ENCODE measurements at regions not wholly inside any gene's neighbourhood (a gene's known extent, or its start where the extent isn't known, plus 50 kb on each side); places are given as distances from the start of the nearest gene placed in this dataset.

DNA sequence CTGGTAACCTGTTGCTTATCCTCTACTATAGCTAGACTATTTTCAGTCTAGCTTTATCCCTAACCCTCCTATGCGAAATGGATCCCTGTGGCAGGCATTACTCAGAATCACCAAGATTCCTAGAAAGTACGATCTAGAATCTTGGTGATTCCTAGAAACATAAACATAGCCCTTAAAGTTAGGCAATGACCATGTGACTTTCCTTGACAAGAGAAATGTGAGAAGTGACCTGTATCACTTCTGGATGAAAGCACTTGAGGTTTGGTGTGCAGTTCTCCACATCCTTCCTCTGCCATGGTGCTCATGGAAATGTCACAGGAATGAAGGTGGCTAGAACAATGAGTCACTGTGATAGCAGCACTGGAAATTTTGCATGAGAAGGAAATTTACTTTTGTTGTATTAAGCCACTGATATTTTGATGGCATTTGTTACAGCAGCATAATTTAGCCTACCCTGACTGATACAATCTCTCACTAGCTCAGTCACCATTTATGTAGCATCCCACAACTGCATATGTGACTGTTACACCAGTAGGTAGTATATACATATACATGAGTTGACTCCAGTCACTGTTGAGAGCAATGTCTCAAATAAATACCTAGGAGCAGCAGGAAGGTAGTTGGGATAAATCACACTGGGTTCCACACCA is 68.3 kb upstream of the MAPRE2 start:
- H3K9me3 ChIP-seq (ENCODE audit: control insufficient read depth, insufficient read depth, low read depth, low read length) = no peaks in the 10 kb centered on the region
- DNase-seq (ENCODE audit: low read depth in 2 of 2) = no peak
- H3K4me2 ChIP-seq (ENCODE audit: extremely low read depth, insufficient read depth, low read length) = no peak overlapping the region
- H3K27me3 ChIP-seq (ENCODE audit: control insufficient read depth, insufficient read depth, low read length) = peaks cover 16% of the 10 kb centered on the region
- H3K36me3 ChIP-seq (ENCODE audit: control insufficient read depth, insufficient read depth, low read length) = no peaks in the 10 kb centered on the region
- no peaks in the 10 kb centered on the region for H4K20me1 ChIP-seq (ENCODE audit: control insufficient read depth, extremely low read depth, insufficient read depth, low read length)
- H3K9ac ChIP-seq (ENCODE audit: insufficient read depth, low read length) = no peak overlapping the region
- no peak overlapping the region for H2AFZ ChIP-seq (ENCODE audit: low read length)
- no peak overlapping the region for H3K4me3 ChIP-seq (replicated peaks in 1 of 4; ENCODE audit: control extremely low read depth in 1 of 4, insufficient read depth in 1 of 4, low read depth in 3 of 4, low read length in 4 of 4)
- TF ChIP-seq EZH2 (IDR thresholded peaks at IDR 0.05; ENCODE audit: low read length, missing control alignments) = no peak
- TF ChIP-seq, protein P1, sequence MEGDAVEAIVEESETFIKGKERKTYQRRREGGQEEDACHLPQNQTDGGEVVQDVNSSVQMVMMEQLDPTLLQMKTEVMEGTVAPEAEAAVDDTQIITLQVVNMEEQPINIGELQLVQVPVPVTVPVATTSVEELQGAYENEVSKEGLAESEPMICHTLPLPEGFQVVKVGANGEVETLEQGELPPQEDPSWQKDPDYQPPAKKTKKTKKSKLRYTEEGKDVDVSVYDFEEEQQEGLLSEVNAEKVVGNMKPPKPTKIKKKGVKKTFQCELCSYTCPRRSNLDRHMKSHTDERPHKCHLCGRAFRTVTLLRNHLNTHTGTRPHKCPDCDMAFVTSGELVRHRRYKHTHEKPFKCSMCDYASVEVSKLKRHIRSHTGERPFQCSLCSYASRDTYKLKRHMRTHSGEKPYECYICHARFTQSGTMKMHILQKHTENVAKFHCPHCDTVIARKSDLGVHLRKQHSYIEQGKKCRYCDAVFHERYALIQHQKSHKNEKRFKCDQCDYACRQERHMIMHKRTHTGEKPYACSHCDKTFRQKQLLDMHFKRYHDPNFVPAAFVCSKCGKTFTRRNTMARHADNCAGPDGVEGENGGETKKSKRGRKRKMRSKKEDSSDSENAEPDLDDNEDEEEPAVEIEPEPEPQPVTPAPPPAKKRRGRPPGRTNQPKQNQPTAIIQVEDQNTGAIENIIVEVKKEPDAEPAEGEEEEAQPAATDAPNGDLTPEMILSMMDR (conservative IDR thresholded peaks at IDR 0.05 in 1 of 2, IDR thresholded peaks at IDR 0.05 in 1 of 2; ENCODE audit: low read depth in 1 of 2, low read length in 2 of 2) = no peak
- no peaks in the 10 kb centered on the region for H3K79me2 ChIP-seq (ENCODE audit: control insufficient read depth, insufficient read depth, low read length)
- no peak overlapping the region for H3K27ac ChIP-seq (ENCODE audit: insufficient read depth, low read length)
- H3K4me1 ChIP-seq (ENCODE audit: control insufficient read depth, extremely low read depth, insufficient read depth, low read length) = no peaks in the 10 kb centered on the region

DNA sequence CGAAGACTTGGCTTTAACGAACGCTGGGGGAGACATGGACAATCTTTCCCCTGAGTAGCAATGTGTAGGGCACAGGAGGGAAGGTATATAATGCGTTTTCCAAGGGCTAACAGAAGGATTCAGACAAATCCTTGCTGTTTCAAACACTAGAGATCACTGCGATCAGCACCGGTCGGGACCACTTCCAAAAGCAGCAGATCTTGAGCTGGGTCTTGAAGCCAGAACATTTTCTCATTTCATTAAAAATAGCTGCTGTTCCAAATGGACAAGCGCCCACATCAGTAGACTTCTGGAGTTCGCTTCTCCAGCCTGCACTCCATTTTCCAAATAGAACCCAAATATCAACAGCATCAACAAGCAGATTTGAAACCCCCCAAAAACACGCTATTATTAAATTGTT is 65.1 kb upstream of the MAPRE2 start:
- H3K4me2 ChIP-seq (ENCODE audit: extremely low read depth, insufficient read depth, low read length) = no peak overlapping the region
- no peak overlapping the region for H3K9ac ChIP-seq (ENCODE audit: insufficient read depth, low read length)
- no peaks in the 10 kb centered on the region for H4K20me1 ChIP-seq (ENCODE audit: control insufficient read depth, extremely low read depth, insufficient read depth, low read length)
- peaks cover 16% of the 10 kb centered on the region for H3K27me3 ChIP-seq (ENCODE audit: control insufficient read depth, insufficient read depth, low read length)
- TF ChIP-seq EZH2 (IDR thresholded peaks at IDR 0.05; ENCODE audit: low read length, missing control alignments) = no peak
- TF ChIP-seq, protein P1 (conservative IDR thresholded peaks at IDR 0.05 in 1 of 2, IDR thresholded peaks at IDR 0.05 in 1 of 2; ENCODE audit: low read depth in 1 of 2, low read length in 2 of 2) = no peak
- no peaks in the 10 kb centered on the region for H3K79me2 ChIP-seq (ENCODE audit: control insufficient read depth, insufficient read depth, low read length)
- H3K27ac ChIP-seq (ENCODE audit: insufficient read depth, low read length) = no peak overlapping the region
- H3K4me1 ChIP-seq (ENCODE audit: control insufficient read depth, extremely low read depth, insufficient read depth, low read length) = peaks cover 2% of the 10 kb centered on the region
- H2AFZ ChIP-seq (ENCODE audit: low read length) = no peak overlapping the region
- peak overlapping the region in 2 of 4 experiments; percentile 36 to 74 for H3K4me3 ChIP-seq (replicated peaks in 1 of 4; ENCODE audit: control extremely low read depth in 1 of 4, insufficient read depth in 1 of 4, low read depth in 3 of 4, low read length in 4 of 4)
- DNase-seq (ENCODE audit: low read depth in 2 of 2) = no peak
- no peaks in the 10 kb centered on the region for H3K36me3 ChIP-seq (ENCODE audit: control insufficient read depth, insufficient read depth, low read length)
- H3K9me3 ChIP-seq (ENCODE audit: control insufficient read depth, insufficient read depth, low read depth, low read length) = no peaks in the 10 kb centered on the region

DNA sequence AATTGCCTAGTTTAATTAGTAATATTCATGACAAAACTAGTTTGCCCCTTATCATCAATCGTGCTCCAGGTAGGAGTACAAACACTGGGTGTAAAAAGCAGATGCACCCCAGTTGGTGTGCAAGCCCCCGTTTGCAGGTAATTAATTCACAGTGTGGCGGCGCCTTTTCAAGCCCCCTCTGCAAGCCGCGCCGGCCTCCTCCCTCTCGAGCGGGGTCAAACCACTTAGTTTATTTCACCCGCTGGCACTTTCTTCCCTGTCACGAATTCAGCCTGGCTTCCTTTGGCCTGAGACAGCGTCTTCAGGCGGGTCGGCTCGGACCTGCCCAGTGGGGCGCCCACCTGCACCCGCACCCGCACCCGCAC is 64.7 kb upstream of the MAPRE2 start:
- no peaks in the 10 kb centered on the region for H3K79me2 ChIP-seq (ENCODE audit: control insufficient read depth, insufficient read depth, low read length)
- TF ChIP-seq EZH2 (IDR thresholded peaks at IDR 0.05; ENCODE audit: low read length, missing control alignments) = peak; percentile 13
- TF ChIP-seq, protein P1 (conservative IDR thresholded peaks at IDR 0.05 in 1 of 2, IDR thresholded peaks at IDR 0.05 in 1 of 2; ENCODE audit: low read depth in 1 of 2, low read length in 2 of 2) = no peak

More for the DNA sequence above, 64.7 kb upstream of the MAPRE2 start:
- Histone ChIP-seq H3K9ac (ENCODE audit: insufficient read depth, low read length) (no peak overlapping the region), H4K20me1 (ENCODE audit: control insufficient read depth, extremely low read depth, insufficient read depth, low read length) (no peaks in the 10 kb centered on the region), H3K4me2 (ENCODE audit: extremely low read depth, insufficient read depth, low read length) (peak overlapping the region; percentile 87), H3K36me3 (ENCODE audit: control insufficient read depth, insufficient read depth, low read length) (no peaks in the 10 kb centered on the region), H3K27ac (ENCODE audit: insufficient read depth, low read length) (no peak overlapping the region), H3K27me3 (ENCODE audit: control insufficient read depth, insufficient read depth, low read length) (peaks cover 16% of the 10 kb centered on the region), H3K4me3 (replicated peaks in 1 of 4; ENCODE audit: control extremely low read depth in 1 of 4, insufficient read depth in 1 of 4, low read depth in 3 of 4, low read length in 4 of 4) (peak overlapping the region; percentile 36 to 74 (median 60)), H3K9me3 (ENCODE audit: control insufficient read depth, insufficient read depth, low read depth, low read length) (no peaks in the 10 kb centered on the region), H3K4me1 (ENCODE audit: control insufficient read depth, extremely low read depth, insufficient read depth, low read length) (peaks cover 2% of the 10 kb centered on the region), H2AFZ (ENCODE audit: low read length) (no peak overlapping the region)
- no peak for DNase-seq (ENCODE audit: low read depth in 2 of 2)

Data from fibroblast of lung (primary cell).